ENCODE measurements at regions not wholly inside any gene's neighbourhood (a gene's known extent, or its start where the extent isn't known, plus 50 kb on each side); places are given as distances from the start of the nearest gene placed in this dataset.

DNA sequence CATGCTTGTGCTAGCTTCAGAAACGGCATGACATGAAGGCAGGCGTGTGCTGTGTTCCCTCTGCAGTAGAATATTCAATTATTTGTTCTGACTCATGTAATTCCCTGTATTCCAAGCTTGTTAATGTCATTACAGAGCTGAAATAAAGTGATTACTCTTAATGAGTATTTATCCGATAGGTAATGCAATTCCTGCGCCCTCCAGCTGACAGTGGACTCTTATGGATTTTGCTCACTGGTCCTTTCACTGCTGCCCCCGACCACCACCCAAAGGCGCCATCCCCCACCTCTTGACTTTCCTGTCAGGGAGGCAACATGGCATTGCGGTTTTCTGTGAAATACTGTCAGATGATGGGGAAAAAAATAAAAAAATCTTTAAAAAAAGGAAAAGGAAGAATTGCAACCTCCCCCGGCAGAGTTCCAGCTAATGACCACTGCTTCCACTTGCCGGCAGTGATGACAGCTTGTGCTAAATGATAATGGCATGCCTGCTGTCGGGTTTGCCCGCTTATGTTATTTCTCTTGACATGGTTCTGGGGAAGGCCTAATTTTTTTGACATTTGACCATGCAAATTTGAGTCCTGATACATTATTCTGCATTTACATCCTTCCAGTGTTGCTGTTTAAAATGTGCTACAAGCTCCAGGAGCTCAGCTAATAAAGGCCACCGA, 335.3 kb upstream of the ADAMTS16 start:
- Histone ChIP-seq H3K4me3 (no peak overlapping the region), H3K27me3 (no peaks in the 10 kb centered on the region), H3K36me3 (no peaks in the 10 kb centered on the region), H3K27ac (no peak overlapping the region), H3K4me1 (no peaks in the 10 kb centered on the region), H3K9me3 (no peaks in the 10 kb centered on the region)
- no peak for TF ChIP-seq POLR2AphosphoS5 (IDR thresholded peaks at IDR 0.05)
- no peak for TF ChIP-seq POLR2A (IDR thresholded peaks at IDR 0.05)
- no peak for TF ChIP-seq EP300 (IDR thresholded peaks at IDR 0.05)
- TF ChIP-seq, protein P1, sequence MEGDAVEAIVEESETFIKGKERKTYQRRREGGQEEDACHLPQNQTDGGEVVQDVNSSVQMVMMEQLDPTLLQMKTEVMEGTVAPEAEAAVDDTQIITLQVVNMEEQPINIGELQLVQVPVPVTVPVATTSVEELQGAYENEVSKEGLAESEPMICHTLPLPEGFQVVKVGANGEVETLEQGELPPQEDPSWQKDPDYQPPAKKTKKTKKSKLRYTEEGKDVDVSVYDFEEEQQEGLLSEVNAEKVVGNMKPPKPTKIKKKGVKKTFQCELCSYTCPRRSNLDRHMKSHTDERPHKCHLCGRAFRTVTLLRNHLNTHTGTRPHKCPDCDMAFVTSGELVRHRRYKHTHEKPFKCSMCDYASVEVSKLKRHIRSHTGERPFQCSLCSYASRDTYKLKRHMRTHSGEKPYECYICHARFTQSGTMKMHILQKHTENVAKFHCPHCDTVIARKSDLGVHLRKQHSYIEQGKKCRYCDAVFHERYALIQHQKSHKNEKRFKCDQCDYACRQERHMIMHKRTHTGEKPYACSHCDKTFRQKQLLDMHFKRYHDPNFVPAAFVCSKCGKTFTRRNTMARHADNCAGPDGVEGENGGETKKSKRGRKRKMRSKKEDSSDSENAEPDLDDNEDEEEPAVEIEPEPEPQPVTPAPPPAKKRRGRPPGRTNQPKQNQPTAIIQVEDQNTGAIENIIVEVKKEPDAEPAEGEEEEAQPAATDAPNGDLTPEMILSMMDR (IDR thresholded peaks at IDR 0.05), result no peak
- ATAC-seq (ENCODE audit: low FRiP score in 2 of 2), result no peak
- WGBS, 2 donors, result 77 to 78% methylated on average over 12 of the region's 12 CpGs
- no peak for DNase-seq

DNA sequence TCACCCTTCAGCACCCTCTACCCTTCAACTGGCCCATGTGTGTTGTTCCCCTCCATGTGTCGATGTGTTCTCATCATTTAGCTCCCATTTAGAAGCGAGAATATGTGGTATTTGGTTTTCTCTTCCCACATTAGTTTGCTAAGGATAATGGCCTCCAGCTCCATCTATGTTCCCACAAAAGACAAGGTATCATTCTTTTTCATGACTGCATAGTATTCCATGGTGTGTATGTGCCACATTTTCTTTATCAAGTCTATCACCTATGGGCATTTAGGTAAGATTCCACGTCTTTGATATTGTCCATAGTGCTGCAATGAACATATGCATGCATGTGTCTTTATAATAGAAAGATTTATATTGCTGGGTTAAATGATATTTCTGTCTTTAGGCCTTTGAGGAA, 325.1 kb upstream of the ADAMTS16 start:
- no peak for TF ChIP-seq POLR2AphosphoS5 (IDR thresholded peaks at IDR 0.05)
- TF ChIP-seq EP300 (IDR thresholded peaks at IDR 0.05), result no peak
- ATAC-seq (ENCODE audit: low FRiP score in 2 of 2) (no peak), DNase-seq (no peak)
- Histone ChIP-seq H3K27ac (no peak overlapping the region), H3K27me3 (no peaks in the 10 kb centered on the region), H3K36me3 (no peaks in the 10 kb centered on the region), H3K4me3 (no peak overlapping the region), H3K4me1 (no peaks in the 10 kb centered on the region), H3K9me3 (no peaks in the 10 kb centered on the region)
- 75 to 77% methylated on average over 3 of the region's 3 CpGs for WGBS, 2 donors

DNA sequence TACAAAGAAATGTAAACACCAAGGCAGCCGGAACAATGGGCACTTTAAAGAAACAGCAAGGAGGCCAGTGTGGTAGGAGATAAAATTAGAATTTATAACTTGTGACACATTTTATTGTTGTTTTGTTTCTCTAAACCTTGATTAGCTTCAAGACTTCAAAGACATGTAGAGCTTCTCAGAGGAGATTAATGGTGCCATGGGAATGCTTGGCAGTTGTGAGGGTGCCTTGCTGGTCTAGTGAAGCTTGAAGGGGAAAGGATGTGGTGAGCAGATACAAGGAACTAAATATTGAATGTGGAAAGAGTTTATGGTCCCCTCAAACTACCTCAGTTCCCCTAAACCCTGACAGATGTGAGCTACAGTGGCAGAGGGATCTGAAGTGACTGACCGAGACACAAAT, 322.4 kb upstream of the ADAMTS16 start:
- H3K4me3 ChIP-seq, result no peak overlapping the region
- 64 to 66% methylated on average over 2 of the region's 2 CpGs for WGBS, 2 donors

DNA sequence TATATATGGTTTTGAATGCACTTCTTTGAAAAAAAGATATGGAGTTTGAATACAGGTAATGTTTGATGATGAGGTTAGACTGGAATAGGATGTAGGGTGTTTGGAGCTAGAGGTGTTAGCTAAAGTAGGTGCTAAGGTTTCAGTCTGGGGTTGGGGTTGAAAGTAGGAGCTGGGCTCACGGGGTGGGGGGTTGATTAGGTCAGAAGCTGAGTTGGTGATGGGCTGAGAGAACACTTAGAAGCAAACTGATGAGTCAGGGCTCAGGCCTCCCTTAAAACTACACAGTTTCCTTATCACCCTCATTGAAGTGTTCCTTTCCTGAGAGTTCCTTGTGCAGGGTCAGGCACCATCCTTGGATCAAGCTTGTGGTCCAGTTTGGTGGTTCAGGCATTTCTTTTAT, 308.8 kb upstream of the ADAMTS16 start:
- H3K4me3 ChIP-seq, result no peak overlapping the region
- no peak overlapping the region for H3K27ac ChIP-seq
- ATAC-seq (ENCODE audit: low FRiP score in 2 of 2) (no peak), DNase-seq (no peak)
- H3K27me3 ChIP-seq, result no peaks in the 10 kb centered on the region
- WGBS, 2 donors, result 27 to 34% methylated on average over 1 of the region's 1 CpG
- TF ChIP-seq EP300 (IDR thresholded peaks at IDR 0.05) (no peak), POLR2A (IDR thresholded peaks at IDR 0.05) (no peak), POLR2AphosphoS5 (IDR thresholded peaks at IDR 0.05) (no peak)
- TF ChIP-seq, protein P1 (IDR thresholded peaks at IDR 0.05), result no peak
- H3K9me3 ChIP-seq, result no peaks in the 10 kb centered on the region
- H3K4me1 ChIP-seq, result no peaks in the 10 kb centered on the region
- no peaks in the 10 kb centered on the region for H3K36me3 ChIP-seq

More for the DNA sequence above, 322.4 kb upstream of the ADAMTS16 start:
- Histone ChIP-seq H3K27me3 (no peaks in the 10 kb centered on the region), H3K27ac (no peak overlapping the region), H3K9me3 (no peaks in the 10 kb centered on the region), H3K4me1 (no peaks in the 10 kb centered on the region), H3K36me3 (no peaks in the 10 kb centered on the region)
- TF ChIP-seq EP300 (IDR thresholded peaks at IDR 0.05), result no peak
- TF ChIP-seq, protein P1 (IDR thresholded peaks at IDR 0.05), result no peak
- TF ChIP-seq POLR2A (IDR thresholded peaks at IDR 0.05), result no peak
- TF ChIP-seq POLR2AphosphoS5 (IDR thresholded peaks at IDR 0.05), result no peak
- ATAC-seq (ENCODE audit: low FRiP score in 2 of 2) (no peak), DNase-seq (no peak)

DNA sequence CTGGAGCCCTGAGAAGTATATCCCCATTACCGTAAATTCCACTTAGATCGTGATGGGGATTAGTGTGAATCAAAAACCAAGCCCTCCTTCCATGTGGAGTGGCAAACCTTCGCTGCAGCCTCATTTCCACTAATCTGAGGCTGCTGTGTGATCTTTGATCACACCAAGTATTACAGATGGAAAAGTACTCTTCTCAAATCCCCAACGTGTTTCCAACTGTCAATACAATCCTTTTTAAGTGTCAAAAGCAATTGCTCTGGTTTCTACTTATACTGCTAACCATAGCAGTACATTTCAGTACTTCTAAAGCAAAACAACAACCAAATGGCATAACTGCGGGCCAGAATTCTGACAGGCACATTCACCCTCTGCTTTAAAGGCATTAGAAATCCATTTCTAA, 307.7 kb upstream of the ADAMTS16 start:
- no peak for ATAC-seq (ENCODE audit: low FRiP score in 2 of 2)
- 66 to 71% methylated on average over 5 of the region's 5 CpGs for WGBS, 2 donors

More for the DNA sequence above, 307.7 kb upstream of the ADAMTS16 start:
- Histone ChIP-seq H3K27me3 (no peaks in the 10 kb centered on the region), H3K9me3 (no peaks in the 10 kb centered on the region), H3K27ac (no peak overlapping the region), H3K36me3 (no peaks in the 10 kb centered on the region), H3K4me3 (no peak overlapping the region), H3K4me1 (no peaks in the 10 kb centered on the region)
- DNase-seq, result no peak
- no peak for TF ChIP-seq POLR2AphosphoS5 (IDR thresholded peaks at IDR 0.05)
- TF ChIP-seq, protein P1 (IDR thresholded peaks at IDR 0.05), result no peak
- no peak for TF ChIP-seq EP300 (IDR thresholded peaks at IDR 0.05)
- no peak for TF ChIP-seq POLR2A (IDR thresholded peaks at IDR 0.05)
